T-helper 1 cell (primary cell): ENCODE measurements at regions not wholly inside any gene's neighbourhood (a gene's known extent, or its start where the extent isn't known, plus 50 kb on each side); places are given as distances from the start of the nearest gene placed in this dataset.

ENCODE experiments used
- DNase-seq, 5 donors: peaks; one replicate each; pipeline ENCODE4 v3.0.0-alpha.2; 2012 to 2020

- no peak for DNase-seq
These were observed 420.2 kb downstream of the MED13L start for GRCh38 chr12:115857160-115857920.

DNA sequence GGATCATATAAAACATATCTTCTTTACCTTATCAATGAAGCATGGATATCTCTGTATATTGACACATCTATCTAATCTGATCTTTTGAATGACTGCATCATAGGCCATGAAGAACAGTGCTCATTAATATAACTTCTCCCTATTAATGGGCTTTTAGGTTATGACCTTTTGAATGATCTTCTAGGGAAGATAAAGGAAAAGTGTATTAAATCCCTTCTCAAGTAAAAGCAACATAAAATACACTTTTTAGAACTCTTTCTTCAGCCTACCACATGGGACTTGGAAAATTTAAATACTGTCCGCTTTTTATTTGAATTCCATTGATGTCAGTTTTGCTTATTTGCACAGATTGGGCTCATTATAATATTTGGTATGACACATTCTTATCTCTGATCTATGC lies 425.4 kb downstream of the MED13L start:
- no peak for DNase-seq

GRCh38 chr12:115850957-115851356 lies 426.5 kb downstream of the MED13L start:
- DNase-seq, result no peak

- DNase-seq, result no peak
These were observed 428.1 kb downstream of the MED13L start for GRCh38 chr12:115849262-115849943.

DNA sequence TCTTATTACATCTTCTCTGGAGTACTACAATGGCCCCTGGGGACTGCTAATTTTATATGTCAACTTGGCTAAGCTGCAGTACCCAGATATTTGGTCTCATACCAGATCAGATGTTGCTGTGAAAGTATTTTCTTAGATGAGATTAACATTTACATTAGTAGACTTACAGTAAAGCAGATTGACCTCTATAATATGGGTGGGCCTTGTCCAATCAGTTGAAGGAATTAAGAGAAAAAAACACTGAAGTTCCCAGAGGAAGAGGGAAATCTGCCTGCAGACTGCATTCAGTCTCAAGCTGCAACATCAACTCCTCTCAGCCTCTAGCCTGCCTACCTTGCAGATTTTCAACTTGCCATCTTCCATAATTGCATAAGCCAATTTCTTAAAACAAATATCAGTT lies 430.1 kb downstream of the MED13L start:
- no peak for DNase-seq

DNA sequence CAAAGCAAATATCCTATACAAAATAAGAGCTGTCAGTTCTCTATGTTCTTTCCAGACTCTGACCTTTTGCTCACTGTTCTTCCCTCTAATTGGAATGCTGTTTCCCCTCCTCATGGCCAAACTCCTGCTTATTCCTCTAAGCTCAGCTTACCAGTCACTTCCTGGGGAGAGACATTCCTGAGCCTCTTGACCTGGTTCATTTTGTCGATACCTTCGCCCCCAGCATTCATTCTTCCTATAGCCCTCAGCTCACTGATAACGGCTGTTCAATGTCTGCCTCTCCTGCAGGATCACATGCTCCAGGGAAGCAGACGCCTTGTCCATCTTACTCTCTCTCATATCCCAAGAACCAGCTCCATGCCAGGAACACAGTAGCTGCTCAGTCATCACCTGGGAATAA lies 431.0 kb downstream of the MED13L start:
- DNase-seq, result no peak

- no peak for DNase-seq
These were observed 437.3 kb downstream of the MED13L start for GRCh38 chr12:115840159-115840558.

- DNase-seq, result no peak
These were observed 438.5 kb downstream of the MED13L start for GRCh38 chr12:115838952-115839351.

DNA sequence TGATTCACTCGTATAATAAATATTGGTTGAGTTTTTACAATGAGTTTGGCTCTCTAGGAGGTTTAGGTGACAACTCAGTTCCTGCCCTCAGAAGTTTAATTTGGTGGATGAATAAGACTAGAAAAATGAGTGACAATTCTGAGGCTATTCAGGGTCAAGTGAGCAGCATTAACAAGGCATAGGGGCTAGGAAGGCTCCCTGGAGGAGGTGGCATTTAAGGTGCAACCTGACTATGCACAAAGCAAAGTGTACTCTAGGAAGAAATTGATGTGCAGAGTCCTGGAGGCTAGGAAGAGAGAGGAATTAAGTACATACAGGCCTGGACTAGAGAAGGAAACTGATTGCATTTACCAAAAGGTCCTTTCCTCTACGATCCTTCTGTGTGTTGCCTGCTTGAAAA lies 440.3 kb downstream of the MED13L start:
- no peak for DNase-seq

DNA sequence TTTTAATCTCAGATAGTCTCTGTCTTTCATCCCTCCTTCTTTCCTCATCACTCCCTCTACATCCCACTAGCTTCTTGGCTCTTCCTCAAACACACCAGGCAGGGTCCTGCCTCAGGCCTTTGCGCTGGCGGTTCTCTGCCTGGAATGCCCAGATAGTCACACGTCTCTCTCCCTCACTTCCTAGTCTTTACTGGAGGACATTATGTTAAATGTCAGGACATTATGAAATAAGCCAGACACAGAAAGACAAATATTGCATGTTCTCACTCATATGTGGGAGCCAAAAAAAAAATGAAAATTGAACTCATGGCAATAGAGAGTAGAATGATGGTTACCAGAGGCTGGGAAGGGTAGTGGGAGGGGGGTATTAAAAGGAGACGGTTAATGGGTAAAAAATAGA lies 442.0 kb downstream of the MED13L start:
- no peak for DNase-seq

GRCh38 chr12:115833704-115834103 lies 443.8 kb downstream of the MED13L start:
- no peak for DNase-seq

DNA sequence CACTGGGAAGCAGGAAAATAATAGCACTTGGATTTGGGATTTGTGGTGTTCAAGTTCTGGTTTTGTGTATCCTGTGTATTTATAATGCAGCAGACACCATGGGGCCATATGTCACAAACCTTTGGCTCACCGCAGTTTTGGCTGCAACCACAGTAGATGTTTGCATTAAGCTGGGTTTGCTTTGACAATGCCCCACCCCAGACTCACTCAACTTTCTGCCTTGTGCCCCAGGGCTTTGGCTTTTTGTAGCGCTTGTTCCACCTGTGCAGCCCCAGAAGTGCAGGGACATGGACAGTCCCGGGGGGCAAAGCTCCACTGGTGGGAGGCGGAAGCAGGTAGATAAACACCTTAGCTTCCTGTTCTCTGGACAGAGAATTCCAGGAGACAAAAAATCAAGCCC lies 446.9 kb downstream of the MED13L start:
- DNase-seq, result no peak

- DNase-seq, result no peak
These were observed 447.4 kb downstream of the MED13L start for GRCh38 chr12:115830070-115830469.

GRCh38 chr12:115828168-115828567 lies 449.3 kb downstream of the MED13L start:
- no peak for DNase-seq

GRCh38 chr12:115824936-115825602 lies 452.4 kb downstream of the MED13L start:
- no peak for DNase-seq

DNA sequence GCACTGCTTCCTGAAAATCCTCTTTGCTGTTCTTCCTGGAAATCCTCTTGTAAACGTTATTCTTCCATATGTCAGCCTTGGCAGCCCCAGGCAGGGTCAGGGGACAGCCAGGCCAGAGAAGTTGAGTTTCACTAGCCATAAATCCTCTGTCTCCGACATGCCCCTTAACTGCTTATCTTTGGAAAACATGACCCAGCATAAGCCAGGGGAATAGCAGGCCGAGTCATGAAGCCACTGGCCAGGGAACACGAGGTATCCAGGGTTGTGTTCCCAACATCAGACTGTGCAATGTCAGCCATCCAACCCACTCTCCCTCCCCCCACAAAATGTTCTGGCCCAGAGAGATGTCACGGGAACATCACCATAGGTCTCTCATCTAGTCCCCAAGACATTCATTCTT lies 453.9 kb downstream of the MED13L start:
- DNase-seq, result no peak

GRCh38 chr12:115820656-115821055 lies 456.8 kb downstream of the MED13L start:
- DNase-seq, result no peak

DNA sequence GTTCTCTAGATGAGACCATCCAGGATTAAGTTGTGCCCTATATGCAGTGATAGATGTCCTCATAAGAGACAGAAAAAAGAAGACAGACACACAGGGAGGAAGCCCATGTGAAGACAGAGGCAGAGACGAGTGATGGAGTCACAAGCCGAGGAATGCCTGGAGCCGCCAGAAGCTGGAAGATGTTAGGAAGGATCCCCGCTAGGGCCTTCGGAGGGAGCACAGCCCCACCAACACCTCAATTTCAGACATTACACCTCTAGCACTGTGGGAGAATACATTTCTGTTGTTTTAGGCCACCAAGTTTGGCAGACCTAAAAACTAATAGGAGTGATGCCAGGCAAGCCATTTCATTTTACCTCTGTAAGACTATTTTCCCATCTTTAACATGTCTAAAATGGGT lies 458.5 kb downstream of the MED13L start:
- DNase-seq, result no peak

- DNase-seq, result no peak
These were observed 460.1 kb downstream of the MED13L start for GRCh38 chr12:115817389-115817788.

- no peak for DNase-seq
These were observed 461.6 kb downstream of the MED13L start for GRCh38 chr12:115815924-115816323.

DNA sequence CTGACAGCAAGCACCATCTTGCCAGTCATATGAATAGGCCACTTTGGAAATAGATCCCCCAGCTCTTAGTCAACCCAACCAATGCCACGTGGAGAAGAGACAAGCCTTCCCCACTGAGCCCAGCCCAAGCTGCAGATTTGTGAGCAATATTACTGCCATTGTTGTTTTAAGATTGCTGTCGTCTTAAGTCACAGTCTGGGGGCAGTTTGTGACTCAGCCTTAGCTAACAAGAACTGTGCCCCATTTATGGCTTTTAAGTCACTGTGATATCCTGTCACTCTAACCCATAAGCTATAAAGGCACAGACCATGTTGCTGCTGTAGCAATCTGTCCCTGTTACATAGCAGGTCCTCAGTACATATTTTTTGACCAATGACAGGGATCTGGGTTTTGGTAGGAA lies 464.2 kb downstream of the MED13L start:
- no peak for DNase-seq

DNA sequence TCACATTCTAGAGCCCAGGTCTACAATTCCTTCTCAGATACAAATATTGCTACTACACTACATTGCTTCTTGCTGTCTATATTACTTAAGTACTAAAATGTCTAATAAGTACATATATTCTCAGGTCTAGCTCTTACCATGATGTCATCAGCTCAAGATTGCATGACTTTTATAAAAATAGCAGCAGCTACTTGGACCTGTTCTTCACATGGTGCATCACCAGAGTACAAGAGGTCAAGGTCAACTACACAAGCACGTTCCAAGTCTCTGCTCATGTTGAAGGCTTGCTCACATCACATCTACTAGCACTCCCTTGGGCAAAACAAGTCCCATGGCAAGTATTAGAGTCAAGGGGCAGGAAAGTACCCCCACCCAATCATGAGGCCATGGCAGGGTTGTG lies 465.6 kb downstream of the MED13L start:
- DNase-seq, result no peak

DNA sequence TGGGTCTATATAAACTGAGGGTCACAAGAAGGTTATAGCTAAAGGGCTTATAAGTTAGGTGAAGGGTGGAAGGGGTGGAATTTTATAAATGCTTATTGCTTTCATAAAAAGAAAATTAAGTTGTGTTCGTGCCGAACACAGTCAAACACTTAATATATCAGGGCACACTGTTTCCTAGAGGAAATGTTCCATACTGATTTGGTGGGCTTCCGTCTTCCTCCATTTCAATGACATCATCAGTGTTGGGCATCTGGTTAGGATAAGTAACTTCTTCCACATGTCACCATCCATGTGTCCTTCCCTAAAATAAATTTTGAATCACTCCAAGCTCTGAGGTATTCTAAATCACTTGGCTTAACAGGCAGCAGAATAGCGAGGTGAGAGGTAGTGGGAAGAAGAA lies 466.4 kb downstream of the MED13L start:
- no peak for DNase-seq
